SK-N-SH treated with all-trans-retinoic acid at 6 μM for 48 hours (cell line): ENCODE measurements at regions not wholly inside any gene's neighbourhood (a gene's known extent, or its start where the extent isn't known, plus 50 kb on each side); places are given as distances from the start of the nearest gene placed in this dataset.

Experiments used
- ATAC-seq: fragments of 200-7000 bp; cut with Tn5 transposase; 3 replicates; pipeline ENCODE4 v1.9.1; 2020; ENCODE audit warnings: mild to moderate bottlenecking, moderate library complexity
- ARNTL ChIP-seq: fragments of 450-650 bp; formaldehyde crosslinking; IDR thresholded peaks from 2 replicates; pipeline ENCODE4 v1.5.0; 2020; ENCODE audit warnings: low read depth, mild to moderate bottlenecking, moderate library complexity, borderline replicate concordance
- BACH2 ChIP-seq: fragments of 250-450 bp; sonication (Bioruptor Pico); IDR thresholded peaks from 2 replicates; pipeline ENCODE4 v1.9.0; 2021; ENCODE audit warnings: mild to moderate bottlenecking, borderline replicate concordance
- CREB5 ChIP-seq: fragments of 250-450 bp; sonication (Bioruptor Pico); IDR thresholded peaks from 2 replicates; pipeline ENCODE4 v1.5.1; 2020; ENCODE audit warnings: low read depth, mild to moderate bottlenecking, moderate library complexity
- CSRNP3 ChIP-seq: fragments of 250-450 bp; sonication (Bioruptor Pico); IDR thresholded peaks from 2 replicates; pipeline ENCODE4 v1.5.1; 2021; ENCODE audit warnings: mild to moderate bottlenecking, moderate library complexity
- ESRRG ChIP-seq: fragments of 250-450 bp; sonication (Bioruptor Pico); IDR thresholded peaks from 2 replicates; pipeline ENCODE4 v1.6.1; 2021; ENCODE audit warnings: mild to moderate bottlenecking
- GLIS3 ChIP-seq: fragments of 250-450 bp; sonication (Bioruptor Pico); IDR thresholded peaks from 2 replicates; pipeline ENCODE4 v1.5.0; 2020; ENCODE audit warnings: mild to moderate bottlenecking, moderate library complexity
- ISL1 ChIP-seq: fragments of 250-450 bp; sonication (Bioruptor Pico); IDR thresholded peaks from 2 replicates; pipeline ENCODE4 v2.1.2; 2022; ENCODE audit warnings: mild to moderate bottlenecking, moderate library complexity
- OSR1 ChIP-seq: fragments of 250-450 bp; sonication (Bioruptor Pico); IDR thresholded peaks from 2 replicates; pipeline ENCODE4 v1.8.0; 2022; ENCODE audit warnings: moderate library complexity, mild to moderate bottlenecking, inconsistent platforms
- PATZ1 ChIP-seq: fragments of 250-450 bp; sonication (Bioruptor Pico); IDR thresholded peaks from 2 replicates; pipeline ENCODE4 v1.8.0; 2020; ENCODE audit warnings: mild to moderate bottlenecking, moderate library complexity, borderline replicate concordance
- POU6F1 ChIP-seq: fragments of 250-450 bp; sonication (Bioruptor Pico); IDR thresholded peaks from 2 replicates; pipeline ENCODE4 v1.8.0; 2021; ENCODE audit warnings: low read depth, mild to moderate bottlenecking, moderate library complexity, borderline replicate concordance
- PPARA ChIP-seq: fragments of 250-450 bp; sonication (Bioruptor Pico); IDR thresholded peaks from 2 replicates; pipeline ENCODE4 v1.5.0; 2020; ENCODE audit warnings: mild to moderate bottlenecking, borderline replicate concordance
- RARB ChIP-seq: fragments of 250-450 bp; sonication (Bioruptor Pico); IDR thresholded peaks from 2 replicates; pipeline ENCODE4 v1.8.0; 2021; ENCODE audit warnings: mild to moderate bottlenecking, moderate library complexity
- SNAI2 ChIP-seq: fragments of 250-450 bp; sonication (Bioruptor Pico); IDR thresholded peaks from 2 replicates; pipeline ENCODE4 v1.5.0; 2020; ENCODE audit warnings: mild to moderate bottlenecking, moderate library complexity
- TCF4 ChIP-seq: fragments of 250-450 bp; sonication (Bioruptor Pico); IDR thresholded peaks from 2 replicates; pipeline ENCODE4 v1.8.0; 2021; ENCODE audit warnings: mild to moderate bottlenecking, moderate library complexity, borderline replicate concordance
- TOX ChIP-seq: fragments of 250-450 bp; sonication (Bioruptor Pico); IDR thresholded peaks from 2 replicates; pipeline ENCODE4 v1.8.0; 2021; ENCODE audit warnings: mild to moderate bottlenecking, moderate library complexity, borderline replicate concordance
- TSHZ2 ChIP-seq: fragments of 250-450 bp; sonication (Bioruptor Pico); IDR thresholded peaks from 2 replicates; pipeline ENCODE4 v1.5.0; 2020; ENCODE audit warnings: mild to moderate bottlenecking, moderate library complexity
- ZC3H10 ChIP-seq: fragments of 250-450 bp; sonication (Bioruptor Pico); IDR thresholded peaks from 2 replicates; pipeline ENCODE4 v1.5.1; 2021; ENCODE audit warnings: mild to moderate bottlenecking, moderate library complexity
- ZFP3 ChIP-seq: fragments of 250-450 bp; sonication (Bioruptor Pico); IDR thresholded peaks from 2 replicates; pipeline ENCODE4 v1.5.0; 2020; ENCODE audit warnings: mild to moderate bottlenecking, moderate library complexity
- ZFP30 ChIP-seq: fragments of 450-650 bp; formaldehyde crosslinking; IDR thresholded peaks from 2 replicates; pipeline ENCODE4 v1.5.0; 2022; ENCODE audit warnings: mild to moderate bottlenecking, moderate library complexity
- ZNF565 ChIP-seq: fragments of 450-650 bp; formaldehyde crosslinking; conservative IDR thresholded peaks from 2 replicates; pipeline ENCODE4 v1.5.0; 2020; ENCODE audit warnings: low read depth, mild to moderate bottlenecking, moderate library complexity
- ZNF70 ChIP-seq: fragments of 450-650 bp; formaldehyde crosslinking; IDR thresholded peaks from 2 replicates; pipeline ENCODE4 v1.5.0; 2020; ENCODE audit warnings: mild to moderate bottlenecking, moderate library complexity
- ZNF8 ChIP-seq: fragments of 450-650 bp; formaldehyde crosslinking; IDR thresholded peaks from 2 replicates; pipeline ENCODE4 v1.5.0; 2020; ENCODE audit warnings: mild to moderate bottlenecking, moderate library complexity

GRCh38 chr21:38170704-38171682, 85.8 kb upstream of the KCNJ15 start:
- TF ChIP-seq ISL1 (CRISPR knock-in tag) (no peak), ZC3H10 (no peak), ZNF70 (CRISPR knock-in tag) (no peak), ZNF565 (CRISPR knock-in tag) (no peak), ZFP30 (CRISPR knock-in tag) (no peak), POU6F1 (no peak), PATZ1 (no peak), RARB (CRISPR knock-in tag) (no peak), SNAI2 (CRISPR knock-in tag) (no peak), OSR1 (CRISPR knock-in tag) (no peak), GLIS3 (CRISPR knock-in tag) (no peak), CSRNP3 (CRISPR knock-in tag) (no peak), ESRRG (CRISPR knock-in tag) (no peak), BACH2 (no peak), TOX (CRISPR knock-in tag) (no peak), ZFP3 (CRISPR knock-in tag) (no peak)
- peak; percentile 22; the same call in 1 of the 3 replicates for ATAC-seq

GRCh38 chr21:38171723-38172344, 85.0 kb upstream of the KCNJ15 start:
- ATAC-seq, result peak; percentile 73
- TF ChIP-seq ESRRG (CRISPR knock-in tag) (no peak), TSHZ2 (no peak), ZNF565 (CRISPR knock-in tag) (no peak), ARNTL (CRISPR knock-in tag) (no peak), SNAI2 (CRISPR knock-in tag) (no peak), OSR1 (CRISPR knock-in tag) (no peak), TCF4 (no peak), ISL1 (CRISPR knock-in tag) (no peak), PPARA (CRISPR knock-in tag) (no peak), POU6F1 (no peak), RARB (CRISPR knock-in tag) (no peak), BACH2 (no peak), ZNF8 (CRISPR knock-in tag) (no peak), PATZ1 (no peak), ZC3H10 (no peak), CREB5 (no peak), ZNF70 (CRISPR knock-in tag) (no peak)
- TF ChIP-seq, all 23 proteins: peak for 0
